ENCODE measurements at regions not wholly inside any gene's neighbourhood (a gene's known extent, or its start where the extent isn't known, plus 50 kb on each side); places are given as distances from the start of the nearest gene placed in this dataset.

GRCh38 chr16:52967744-52968143 lies 85.0 kb downstream of the CHD9NB start:
- no peak for TF ChIP-seq POLR2A (IDR thresholded peaks at IDR 0.05)
- TF ChIP-seq, protein P1, sequence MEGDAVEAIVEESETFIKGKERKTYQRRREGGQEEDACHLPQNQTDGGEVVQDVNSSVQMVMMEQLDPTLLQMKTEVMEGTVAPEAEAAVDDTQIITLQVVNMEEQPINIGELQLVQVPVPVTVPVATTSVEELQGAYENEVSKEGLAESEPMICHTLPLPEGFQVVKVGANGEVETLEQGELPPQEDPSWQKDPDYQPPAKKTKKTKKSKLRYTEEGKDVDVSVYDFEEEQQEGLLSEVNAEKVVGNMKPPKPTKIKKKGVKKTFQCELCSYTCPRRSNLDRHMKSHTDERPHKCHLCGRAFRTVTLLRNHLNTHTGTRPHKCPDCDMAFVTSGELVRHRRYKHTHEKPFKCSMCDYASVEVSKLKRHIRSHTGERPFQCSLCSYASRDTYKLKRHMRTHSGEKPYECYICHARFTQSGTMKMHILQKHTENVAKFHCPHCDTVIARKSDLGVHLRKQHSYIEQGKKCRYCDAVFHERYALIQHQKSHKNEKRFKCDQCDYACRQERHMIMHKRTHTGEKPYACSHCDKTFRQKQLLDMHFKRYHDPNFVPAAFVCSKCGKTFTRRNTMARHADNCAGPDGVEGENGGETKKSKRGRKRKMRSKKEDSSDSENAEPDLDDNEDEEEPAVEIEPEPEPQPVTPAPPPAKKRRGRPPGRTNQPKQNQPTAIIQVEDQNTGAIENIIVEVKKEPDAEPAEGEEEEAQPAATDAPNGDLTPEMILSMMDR (IDR thresholded peaks at IDR 0.05), result no peak

Measured in tibial nerve (tissue), 3 donors.